Liver (tissue), 3 donors: ENCODE measurements at regions not wholly inside any gene's neighbourhood (a gene's known extent, or its start where the extent isn't known, plus 50 kb on each side); places are given as distances from the start of the nearest gene placed in this dataset.

Experiments used
- CTCF ChIP-seq: fragments of 150-350 bp; IDR thresholded peaks from 2 replicates; pipeline ENCODE4 v1.5.1; 2017; ENCODE audit warnings: improper control_type of control experiment, low read depth, low read length; ENCODE audit not compliant: missing input control
- JUND ChIP-seq, 2 donors: IDR thresholded peaks; 2 replicates each; pipeline ENCODE4 v1.6.1; 2016; ENCODE audit warnings: antibody characterized with exemption in 2 of 2
- RAD21 ChIP-seq, 2 donors: IDR thresholded peaks; 2 replicates each; pipeline ENCODE4 v1.6.1; 2016; ENCODE audit warnings: antibody characterized with exemption in 2 of 2, mild to moderate bottlenecking in 2 of 2
- SP1 ChIP-seq: IDR thresholded peaks from 2 replicates; pipeline ENCODE4 v1.6.1; 2018; ENCODE audit warnings: antibody characterized with exemption, mild to moderate bottlenecking
- TF ChIP-seq, protein P1 (sequence below): IDR thresholded peaks from 2 replicates; pipeline ENCODE4 v1.6.1; 2016; ENCODE audit warnings: antibody characterized with exemption
- TF ChIP-seq, protein P2 (sequence below): IDR thresholded peaks from 2 replicates; pipeline ENCODE4 v1.6.1; 2016; ENCODE audit warnings: antibody characterized with exemption
- donor health status: healthy.
- donor health status: healthy.

- TF ChIP-seq, protein P1, sequence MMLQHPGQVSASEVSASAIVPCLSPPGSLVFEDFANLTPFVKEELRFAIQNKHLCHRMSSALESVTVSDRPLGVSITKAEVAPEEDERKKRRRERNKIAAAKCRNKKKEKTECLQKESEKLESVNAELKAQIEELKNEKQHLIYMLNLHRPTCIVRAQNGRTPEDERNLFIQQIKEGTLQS, result no peak
- TF ChIP-seq CTCF (no peak), JUND (IDR thresholded peaks at IDR 0.05) (no peak), SP1 (no peak), RAD21 (IDR thresholded peaks at IDR 0.05) (no peak)
- TF ChIP-seq, protein P2, sequence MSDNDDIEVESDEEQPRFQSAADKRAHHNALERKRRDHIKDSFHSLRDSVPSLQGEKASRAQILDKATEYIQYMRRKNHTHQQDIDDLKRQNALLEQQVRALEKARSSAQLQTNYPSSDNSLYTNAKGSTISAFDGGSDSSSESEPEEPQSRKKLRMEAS, result no peak
Measured at GRCh38 chr10:3425261-3425660, 252.7 kb upstream of the PITRM1 start.
